RWPE1 (cell line): ENCODE measurements at regions not wholly inside any gene's neighbourhood (a gene's known extent, or its start where the extent isn't known, plus 50 kb on each side); places are given as distances from the start of the nearest gene placed in this dataset.
"Not testable (repeated sequence)": the region's sequence is repeated elsewhere in the genome, so short reads cannot be mapped to it uniquely, and the experiment has no call there.

Source experiments
- CTCF ChIA-PET: fragments of 350-600 bp; sonication (Branson Sonifier 250); formaldehyde crosslinking; extraction: SDS; loops from one replicate; lab custom pipeline; 2021; lab: Yijun Ruan, JAX
- POLR2A ChIA-PET: fragments of 400-600 bp; formaldehyde crosslinking; extraction: SDS; loops from one replicate; lab custom pipeline; 2020; ENCODE audit warnings: antibody characterized with exemption; ENCODE audit not compliant: low non-redundant PET; lab: Yijun Ruan, JAX
- DNase-seq: peaks from one replicate; pipeline ENCODE4 v3.0.0; 2012; ENCODE audit warnings: low spot score
- H3K27ac ChIP-seq: fragments of 450-650 bp; 2 replicates; pipeline ENCODE4 v1.5.1; 2017
- TF ChIP-seq, protein P1 (sequence below): fragments of 450-650 bp; conservative IDR thresholded peaks from 2 replicates; pipeline ENCODE4 v1.5.1; 2017; ENCODE audit warnings: low read depth, mild to moderate bottlenecking

DNA sequence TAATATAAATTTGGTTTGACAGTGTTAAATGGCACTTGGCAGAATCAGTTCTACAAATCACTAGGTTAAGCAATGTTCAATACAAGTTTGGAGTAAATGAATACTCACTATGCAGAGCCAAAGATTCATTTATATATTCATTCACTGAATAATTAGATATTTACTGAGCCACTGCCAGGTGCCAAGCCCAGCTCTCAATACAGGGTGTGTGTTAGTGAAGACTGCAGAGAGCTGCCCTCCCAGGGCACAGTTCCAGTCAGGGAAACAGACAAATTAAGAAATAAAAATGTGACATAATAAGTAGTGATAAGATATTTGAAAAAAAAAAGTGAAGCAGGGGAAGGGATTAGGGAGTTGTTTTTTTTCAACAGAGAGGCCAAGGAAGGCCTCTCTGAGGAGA lies 411.7 kb downstream of the KCNRG start:
- TF ChIP-seq, protein P1, sequence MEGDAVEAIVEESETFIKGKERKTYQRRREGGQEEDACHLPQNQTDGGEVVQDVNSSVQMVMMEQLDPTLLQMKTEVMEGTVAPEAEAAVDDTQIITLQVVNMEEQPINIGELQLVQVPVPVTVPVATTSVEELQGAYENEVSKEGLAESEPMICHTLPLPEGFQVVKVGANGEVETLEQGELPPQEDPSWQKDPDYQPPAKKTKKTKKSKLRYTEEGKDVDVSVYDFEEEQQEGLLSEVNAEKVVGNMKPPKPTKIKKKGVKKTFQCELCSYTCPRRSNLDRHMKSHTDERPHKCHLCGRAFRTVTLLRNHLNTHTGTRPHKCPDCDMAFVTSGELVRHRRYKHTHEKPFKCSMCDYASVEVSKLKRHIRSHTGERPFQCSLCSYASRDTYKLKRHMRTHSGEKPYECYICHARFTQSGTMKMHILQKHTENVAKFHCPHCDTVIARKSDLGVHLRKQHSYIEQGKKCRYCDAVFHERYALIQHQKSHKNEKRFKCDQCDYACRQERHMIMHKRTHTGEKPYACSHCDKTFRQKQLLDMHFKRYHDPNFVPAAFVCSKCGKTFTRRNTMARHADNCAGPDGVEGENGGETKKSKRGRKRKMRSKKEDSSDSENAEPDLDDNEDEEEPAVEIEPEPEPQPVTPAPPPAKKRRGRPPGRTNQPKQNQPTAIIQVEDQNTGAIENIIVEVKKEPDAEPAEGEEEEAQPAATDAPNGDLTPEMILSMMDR = no peak
- H3K27ac ChIP-seq = no peak overlapping the region
- POLR2A ChIA-PET = no interaction called here
- DNase-seq = no peak
- CTCF ChIA-PET = no interaction called here

GRCh38 chr13:50427511-50427910 lies 412.3 kb downstream of the KCNRG start:
- CTCF ChIA-PET, POLR2A ChIA-PET, DNase-seq, H3K27ac ChIP-seq: not testable (repeated sequence)

DNA sequence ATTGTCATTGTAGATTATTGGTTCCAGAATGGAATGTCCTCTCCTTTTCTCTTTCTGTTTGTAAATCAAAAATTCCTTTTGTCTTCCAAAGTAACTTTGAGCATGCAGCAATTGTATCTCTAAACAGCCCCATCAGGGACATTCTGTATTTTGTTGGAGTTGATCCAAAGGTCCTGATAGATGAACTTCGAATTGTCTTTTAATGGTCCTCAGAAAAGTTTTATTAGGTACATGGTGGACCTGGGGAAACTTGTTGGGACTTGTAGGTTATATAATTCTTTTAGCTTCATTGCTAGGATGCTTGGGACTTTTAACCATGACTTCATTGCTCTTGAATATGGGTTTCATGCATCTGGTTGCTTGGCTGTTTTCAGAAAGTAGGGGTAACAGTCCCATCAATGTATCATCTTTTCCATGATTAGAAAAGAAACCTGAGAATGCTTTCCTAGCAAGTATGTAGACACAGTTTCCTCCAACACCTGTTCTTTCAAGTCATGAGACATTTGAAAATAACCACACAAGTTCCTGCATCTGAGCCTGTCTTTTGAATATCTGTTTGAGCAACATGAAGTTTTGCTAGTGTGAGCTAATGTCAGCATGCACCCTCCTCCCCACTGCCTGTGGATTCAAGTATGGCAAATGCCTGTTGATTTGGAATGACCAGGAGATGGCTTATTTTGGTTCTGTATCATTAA lies 413.1 kb downstream of the KCNRG start:
- H3K27ac ChIP-seq = no peak overlapping the region
- no peak for DNase-seq
- ChIA-PET POLR2A (no interaction called here), CTCF (no interaction called here)
- TF ChIP-seq, protein P1 = no peak

DNA sequence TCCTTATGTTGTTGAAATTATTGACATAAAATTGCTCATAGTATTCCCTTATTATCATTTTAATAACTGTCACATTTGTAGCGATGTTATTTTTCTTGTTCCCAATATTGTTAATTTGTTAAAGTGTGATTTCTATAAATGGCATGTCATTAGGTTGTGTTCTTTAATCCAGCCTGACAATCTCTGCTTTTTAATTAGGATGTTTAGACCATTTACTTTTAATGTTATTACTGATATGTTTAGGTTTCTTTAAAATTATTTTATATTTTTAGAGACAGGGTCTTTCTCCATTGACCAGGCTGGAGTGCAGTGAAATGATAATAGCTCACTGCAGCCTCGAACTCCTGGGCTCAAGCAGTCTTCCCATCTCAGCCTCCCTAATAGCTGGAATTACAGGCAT lies 408.5 kb downstream of the DLEU7 start:
- H3K27ac ChIP-seq = no peak overlapping the region
- no peak for DNase-seq
- POLR2A ChIA-PET = no interaction called here
- CTCF ChIA-PET = interaction anchor here (1.5 kb wide), 1 partner anchor 15 kb away, joined by 3 read pairs; no protein-coding TSS in a partner anchor
- TF ChIP-seq, protein P1 = no peak

GRCh38 chr13:50437252-50437651 lies 406.2 kb downstream of the DLEU7 start:
- TF ChIP-seq, protein P1 = no peak
- POLR2A ChIA-PET = no interaction called here
- CTCF ChIA-PET = interaction anchor here (0.6 to 1.2 kb wide), 3 partner anchors 14 to 687 kb away, joined by 3 to 4 read pairs (median 3); no protein-coding TSS in a partner anchor
- no peak overlapping the region for H3K27ac ChIP-seq
- DNase-seq = no peak

DNA sequence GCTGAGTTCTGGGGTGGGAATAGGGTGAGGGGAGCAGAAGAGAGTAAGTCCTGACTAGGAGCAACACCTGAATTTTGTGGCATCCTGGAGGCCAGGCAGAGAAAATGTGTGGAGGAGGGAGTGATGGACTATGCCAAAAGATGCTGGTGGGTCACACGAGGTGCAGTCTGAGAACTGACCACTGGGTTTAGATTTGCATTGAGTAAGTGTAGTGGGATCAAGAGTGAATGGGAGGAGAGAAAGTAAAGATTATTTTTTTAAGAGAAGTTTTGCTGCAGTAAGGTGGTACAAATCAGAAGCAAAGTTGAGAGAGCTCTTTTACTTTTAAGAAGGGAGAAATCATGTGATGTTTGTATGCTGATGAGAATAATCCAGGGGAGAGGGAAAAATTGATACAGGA lies 405.1 kb downstream of the DLEU7 start:
- ChIA-PET CTCF (interaction anchor here (1.2 kb wide), 1 partner anchor 13 kb away, joined by 3 read pairs; no protein-coding TSS in a partner anchor), POLR2A (no interaction called here)
- DNase-seq = no peak

GRCh38 chr13:50441130-50441529 lies 402.4 kb downstream of the DLEU7 start:
- TF ChIP-seq, protein P1 = no peak
- DNase-seq = no peak
- POLR2A ChIA-PET = no interaction called here
- H3K27ac ChIP-seq = no peak overlapping the region
- CTCF ChIA-PET = interaction anchor here (0.6 kb wide), 1 partner anchor 288 kb away, joined by 4 read pairs; no protein-coding TSS in a partner anchor

More for the DNA sequence above, 405.1 kb downstream of the DLEU7 start:
- H3K27ac ChIP-seq = no peak overlapping the region
- TF ChIP-seq, protein P1 = no peak
